Smooth muscle cell (in vitro differentiated cells): ENCODE measurements at regions not wholly inside any gene's neighbourhood (a gene's known extent, or its start where the extent isn't known, plus 50 kb on each side); places are given as distances from the start of the nearest gene placed in this dataset.

Experiments
- DNase-seq: peaks from one replicate; lab custom pipeline; 2025; ENCODE audit not compliant: unreplicated experiment; lab: John Stamatoyannopoulos, UW
- H2AFZ ChIP-seq: fragments of 200-600 bp; sonication (generic); 2 replicates; pipeline ENCODE4 v1.6.0; 2016; ENCODE audit warnings: antibody characterized with exemption, low read depth, mild to moderate bottlenecking
- H3F3A ChIP-seq: fragments of 200-600 bp; sonication (generic); 2 replicates; pipeline ENCODE4 v1.6.0; 2017; ENCODE audit warnings: antibody characterized with exemption, low read depth
- H3K27ac ChIP-seq: fragments of 200-600 bp; sonication (generic); 2 replicates; pipeline ENCODE4 v1.5.1; 2016; ENCODE audit warnings: low read depth, mild to moderate bottlenecking
- H3K27me3 ChIP-seq: fragments of 200-600 bp; sonication (generic); 2 replicates; pipeline ENCODE4 v1.6.1; 2016; ENCODE audit warnings: low read depth, mild to moderate bottlenecking
- H3K36me3 ChIP-seq: fragments of 200-600 bp; sonication (generic); 2 replicates; pipeline ENCODE4 v1.5.1; 2016; ENCODE audit warnings: low read depth
- H3K4me1 ChIP-seq: fragments of 200-600 bp; sonication (generic); 2 replicates; pipeline ENCODE4 v1.5.1; 2016; ENCODE audit warnings: low read depth
- H3K4me2 ChIP-seq: fragments of 200-600 bp; sonication (generic); 2 replicates; pipeline ENCODE4 v1.6.0; 2016; ENCODE audit warnings: mild to moderate bottlenecking
- H3K4me3 ChIP-seq: fragments of 200-600 bp; sonication (generic); 2 replicates; pipeline ENCODE4 v1.5.1; 2016; ENCODE audit warnings: mild to moderate bottlenecking
- H3K79me2 ChIP-seq: fragments of 200-600 bp; sonication (generic); 2 replicates; pipeline ENCODE4 v1.6.0; 2016; ENCODE audit warnings: low read depth, mild to moderate bottlenecking
- H3K9ac ChIP-seq: fragments of 200-600 bp; sonication (generic); 2 replicates; pipeline ENCODE4 v1.6.0; 2016; ENCODE audit warnings: low read depth
- H3K9me3 ChIP-seq: fragments of 200-600 bp; sonication (generic); replicated peaks from 2 replicates; pipeline ENCODE4 v1.5.1; 2016; ENCODE audit warnings: low read depth
- H4K20me1 ChIP-seq: fragments of 200-600 bp; sonication (generic); 2 replicates; pipeline ENCODE4 v1.6.0; 2016; ENCODE audit warnings: low read depth
- WGBS: methylation state at CpG from one replicate; pipeline ENCODE4 v1.1.7; 2016; ENCODE audit warnings: low lambda C conversion rate; 5-methylcytosine and 5-hydroxymethylcytosine counted together
- TF ChIP-seq, protein P1 (sequence below): fragments of 200-600 bp; sonication (generic); IDR thresholded peaks from 2 replicates; pipeline ENCODE4 v1.5.1; 2017; ENCODE audit warnings: borderline replicate concordance, mild to moderate bottlenecking, antibody characterized with exemption; ENCODE audit not compliant: insufficient read depth, poor library complexity, severe bottlenecking

DNA sequence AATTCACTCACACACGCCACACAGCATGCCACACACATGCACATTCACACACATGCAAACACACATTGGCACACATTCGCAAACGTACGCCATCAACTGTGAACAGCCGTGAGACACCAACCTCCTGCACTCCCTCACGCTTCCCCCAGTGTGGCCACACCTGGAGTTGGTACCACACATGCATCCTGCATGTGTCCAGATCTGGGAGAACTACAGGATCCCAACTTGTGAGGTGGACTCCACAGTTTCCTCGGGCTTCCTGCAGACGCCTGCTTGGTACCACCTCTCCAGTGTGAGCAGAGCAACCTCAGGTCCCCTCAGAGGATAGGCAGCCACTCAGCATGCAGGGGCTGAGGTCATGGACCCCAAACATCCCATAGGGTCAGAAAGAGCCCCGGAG lies 239.0 kb downstream of the EIPR1 start:
- H3F3A ChIP-seq, result no peaks in the 10 kb centered on the region
- no peak overlapping the region for H3K27ac ChIP-seq
- no peaks in the 10 kb centered on the region for H3K27me3 ChIP-seq
- H3K4me2 ChIP-seq, result no peak overlapping the region
- H3K9ac ChIP-seq, result no peak overlapping the region
- no peak for DNase-seq
- H2AFZ ChIP-seq, result no peak overlapping the region
- no peaks in the 10 kb centered on the region for H3K9me3 ChIP-seq
- TF ChIP-seq, protein P1, sequence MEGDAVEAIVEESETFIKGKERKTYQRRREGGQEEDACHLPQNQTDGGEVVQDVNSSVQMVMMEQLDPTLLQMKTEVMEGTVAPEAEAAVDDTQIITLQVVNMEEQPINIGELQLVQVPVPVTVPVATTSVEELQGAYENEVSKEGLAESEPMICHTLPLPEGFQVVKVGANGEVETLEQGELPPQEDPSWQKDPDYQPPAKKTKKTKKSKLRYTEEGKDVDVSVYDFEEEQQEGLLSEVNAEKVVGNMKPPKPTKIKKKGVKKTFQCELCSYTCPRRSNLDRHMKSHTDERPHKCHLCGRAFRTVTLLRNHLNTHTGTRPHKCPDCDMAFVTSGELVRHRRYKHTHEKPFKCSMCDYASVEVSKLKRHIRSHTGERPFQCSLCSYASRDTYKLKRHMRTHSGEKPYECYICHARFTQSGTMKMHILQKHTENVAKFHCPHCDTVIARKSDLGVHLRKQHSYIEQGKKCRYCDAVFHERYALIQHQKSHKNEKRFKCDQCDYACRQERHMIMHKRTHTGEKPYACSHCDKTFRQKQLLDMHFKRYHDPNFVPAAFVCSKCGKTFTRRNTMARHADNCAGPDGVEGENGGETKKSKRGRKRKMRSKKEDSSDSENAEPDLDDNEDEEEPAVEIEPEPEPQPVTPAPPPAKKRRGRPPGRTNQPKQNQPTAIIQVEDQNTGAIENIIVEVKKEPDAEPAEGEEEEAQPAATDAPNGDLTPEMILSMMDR, result no peak
- no peaks in the 10 kb centered on the region for H3K4me1 ChIP-seq
- H3K4me3 ChIP-seq, result no peak overlapping the region
- WGBS, result 98% methylated on average over 9 of the region's 9 CpGs
- H3K36me3 ChIP-seq, result no peaks in the 10 kb centered on the region
- H3K79me2 ChIP-seq, result no peaks in the 10 kb centered on the region
- no peaks in the 10 kb centered on the region for H4K20me1 ChIP-seq

DNA sequence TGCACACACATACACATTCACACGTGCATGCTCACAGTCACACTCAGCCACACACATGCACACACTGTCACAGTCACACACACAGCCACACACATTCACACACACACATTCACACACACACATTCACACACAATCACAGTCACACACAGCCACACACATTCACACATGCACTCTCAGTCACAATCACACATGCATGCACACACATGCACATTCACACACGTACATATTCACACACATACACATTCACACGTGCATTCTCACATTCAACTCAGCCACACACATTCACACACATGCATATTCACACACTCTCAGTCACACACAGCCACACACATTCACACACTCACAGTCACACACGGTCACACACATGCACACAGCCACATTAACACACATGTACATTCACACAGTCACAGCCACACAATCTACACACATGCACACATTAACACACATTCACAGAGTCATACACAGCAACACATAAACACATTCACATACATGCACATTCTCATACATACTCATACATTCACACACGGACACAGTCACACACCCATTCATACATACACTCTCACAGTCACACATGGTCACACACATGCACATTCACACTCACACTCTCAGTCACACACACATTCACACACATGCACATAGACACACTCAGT lies 239.8 kb downstream of the EIPR1 start:
- Histone ChIP-seq H3K79me2 (no peaks in the 10 kb centered on the region), H3K4me1 (no peaks in the 10 kb centered on the region), H3K27ac (no peak overlapping the region), H3K27me3 (no peaks in the 10 kb centered on the region), H4K20me1 (no peaks in the 10 kb centered on the region), H3K9me3 (no peaks in the 10 kb centered on the region), H3K4me2 (no peak overlapping the region), H2AFZ (no peak overlapping the region), H3K9ac (no peak overlapping the region), H3K4me3 (no peak overlapping the region), H3K36me3 (no peaks in the 10 kb centered on the region), H3F3A (no peaks in the 10 kb centered on the region)
- no peak for DNase-seq
- TF ChIP-seq, protein P1, result no peak
- WGBS, result 92% methylated on average over 4 of the region's 5 CpGs

DNA sequence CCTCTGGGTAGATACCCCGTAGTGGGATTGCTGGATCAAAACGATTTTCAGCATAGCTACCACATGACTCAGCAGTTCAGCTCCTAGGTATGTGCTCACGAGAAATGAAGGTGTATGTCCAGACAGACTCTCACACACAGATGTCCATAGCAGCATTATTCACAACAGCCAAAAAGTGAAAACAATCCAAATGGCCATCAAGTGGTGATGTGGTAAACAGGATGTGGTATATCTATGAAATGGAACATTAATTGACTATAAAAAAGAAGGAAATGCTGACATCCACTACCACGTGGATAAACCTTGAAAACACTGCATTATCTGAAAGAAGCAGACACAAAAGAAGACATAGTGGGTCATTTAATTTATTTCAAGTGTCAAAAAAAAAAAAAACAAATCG lies 241.9 kb downstream of the EIPR1 start:
- H3K4me1 ChIP-seq, result no peaks in the 10 kb centered on the region
- no peaks in the 10 kb centered on the region for H3F3A ChIP-seq
- H3K36me3 ChIP-seq, result no peaks in the 10 kb centered on the region
- H3K9ac ChIP-seq, result no peak overlapping the region
- H4K20me1 ChIP-seq, result no peaks in the 10 kb centered on the region
- no peak for DNase-seq
- no peaks in the 10 kb centered on the region for H3K27me3 ChIP-seq
- no peak overlapping the region for H2AFZ ChIP-seq
- H3K4me2 ChIP-seq, result no peak overlapping the region
- no peaks in the 10 kb centered on the region for H3K9me3 ChIP-seq
- TF ChIP-seq, protein P1, result no peak
- H3K79me2 ChIP-seq, result no peaks in the 10 kb centered on the region
- H3K27ac ChIP-seq, result no peak overlapping the region
- 92% methylated on average over 5 of the region's 5 CpGs for WGBS
- H3K4me3 ChIP-seq, result no peak overlapping the region

DNA sequence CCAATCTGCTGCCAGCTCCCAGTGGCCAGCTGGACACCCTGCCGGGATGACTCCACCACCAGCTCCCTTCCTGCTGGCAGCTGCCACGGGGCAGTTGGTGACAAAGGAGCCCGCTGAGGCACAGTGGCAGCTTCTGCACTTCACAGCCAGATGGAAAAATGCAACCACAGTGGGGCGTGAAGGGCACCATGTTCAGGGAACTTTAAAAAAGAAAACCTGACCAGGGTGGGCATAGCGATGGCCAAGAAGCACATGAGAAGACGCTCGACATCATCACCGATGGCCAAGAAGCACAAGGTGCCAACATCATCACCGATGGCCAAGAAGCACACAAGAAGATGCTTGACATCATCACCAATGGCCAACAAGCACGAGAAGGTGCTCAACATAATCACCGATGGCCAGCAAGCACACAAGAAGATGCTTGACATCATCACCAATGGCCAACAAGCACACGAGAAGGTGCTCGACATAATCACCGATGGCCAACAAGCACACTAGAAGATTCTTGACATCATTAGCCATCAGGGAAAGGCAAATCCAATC lies 243.5 kb downstream of the EIPR1 start:
- Histone ChIP-seq H3K9me3 (no peaks in the 10 kb centered on the region), H3K4me2 (no peak overlapping the region), H3F3A (no peaks in the 10 kb centered on the region), H3K27ac (no peak overlapping the region), H3K4me1 (no peaks in the 10 kb centered on the region), H3K36me3 (no peaks in the 10 kb centered on the region), H3K79me2 (no peaks in the 10 kb centered on the region), H3K27me3 (no peaks in the 10 kb centered on the region), H4K20me1 (no peaks in the 10 kb centered on the region), H3K9ac (no peak overlapping the region), H2AFZ (no peak overlapping the region), H3K4me3 (no peak overlapping the region)
- 96% methylated on average over 14 of the region's 14 CpGs for WGBS
- DNase-seq, result no peak
- TF ChIP-seq, protein P1, result no peak
